Small intestine (tissue), 7 donors: ENCODE measurements at regions not wholly inside any gene's neighbourhood (a gene's known extent, or its start where the extent isn't known, plus 50 kb on each side); places are given as distances from the start of the nearest gene placed in this dataset.
"Not testable (repeated sequence)": the region's sequence is repeated elsewhere in the genome, so short reads cannot be mapped to it uniquely, and the experiment has no call there.

Experiments used
- DNase-seq, 2 donors: peaks; one replicate each; pipeline versions ENCODE4 v3.0.0 to v3.0.0-alpha.2; 2013
- FAIRE-seq: peaks from 2 replicates; lab custom pipeline; 2012; peaks lifted over from hg19 to GRCh38; lab: Jason Lieb, UNC
- H3K27ac ChIP-seq, 3 donors: one replicate each; pipeline ENCODE4 v1.5.1; 2013; ENCODE audit warnings: low read length in 2 of 3, mild to moderate bottlenecking in 2 of 3, control low read depth in 1 of 3, inconsistent platforms in 1 of 3, low read depth in 1 of 3, moderate library complexity in 1 of 3
- H3K27me3 ChIP-seq, 3 donors: one replicate each; pipeline ENCODE4 v1.6.1; 2013; ENCODE audit warnings: low read length in 3 of 3, inconsistent platforms in 1 of 3; ENCODE audit not compliant: control insufficient read depth in 3 of 3, insufficient read depth in 3 of 3
- H3K36me3 ChIP-seq, 3 donors: one replicate each; pipeline ENCODE4 v1.6.1; 2013; ENCODE audit warnings: low read length in 3 of 3, inconsistent platforms in 1 of 3, low read depth in 1 of 3, mild to moderate bottlenecking in 1 of 3, moderate library complexity in 1 of 3; ENCODE audit not compliant: control insufficient read depth in 3 of 3, insufficient read depth in 2 of 3
- H3K4me1 ChIP-seq, 3 donors: one replicate each; pipeline ENCODE4 v1.6.1; 2013; ENCODE audit warnings: low read length in 2 of 3, inconsistent platforms in 1 of 3, low read depth in 1 of 3, mild to moderate bottlenecking in 1 of 3, moderate library complexity in 1 of 3; ENCODE audit not compliant: control insufficient read depth in 3 of 3, insufficient read depth in 2 of 3
- H3K4me3 ChIP-seq, 3 donors: one replicate each; pipeline ENCODE4 v1.5.1; 2013; ENCODE audit warnings: low read length in 3 of 3, control low read depth in 1 of 3, inconsistent platforms in 1 of 3, low read depth in 1 of 3, mild to moderate bottlenecking in 1 of 3, moderate library complexity in 1 of 3
- H3K9me3 ChIP-seq, 2 donors: one replicate each; pipeline ENCODE4 v1.6.1; 2013; ENCODE audit warnings: low read depth in 1 of 2, low read length in 1 of 2; ENCODE audit not compliant: control insufficient read depth in 2 of 2, insufficient read depth in 1 of 2
- WGBS, 3 donors: extraction: QIAGEN DNeasy Blood & Tissue Kit; methylation state at CpG; one replicate each; pipeline ENCODE4 v1.1.7; 2013; 5-methylcytosine and 5-hydroxymethylcytosine counted together
- donor health status: healthy with polysubstance abuse.
- donor health status: control.
- donor health status: control.
- donor health status: Bipolar disorder and iron deficiency.
- donor health status: healthy.

DNA sequence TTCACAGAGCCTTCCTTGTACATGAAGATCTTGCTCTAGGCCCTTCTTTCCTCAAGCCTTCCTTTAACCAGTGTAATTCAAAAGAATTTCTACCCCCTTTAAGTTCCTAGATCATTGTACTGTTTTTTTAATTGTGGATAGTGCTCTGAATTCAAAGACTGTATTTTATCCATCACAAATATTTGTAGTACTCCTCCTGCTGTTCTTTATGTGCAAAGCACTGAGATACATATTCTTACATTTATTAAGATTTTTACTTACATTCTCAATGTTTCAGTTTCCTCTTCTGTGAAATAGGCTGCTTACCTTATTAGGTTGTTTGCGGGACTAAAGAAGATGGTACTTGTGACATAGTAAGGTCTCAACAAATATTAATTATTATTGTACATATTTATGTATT, 168.8 kb upstream of the PDE4B start:
- H3K27me3 ChIP-seq, result no peaks in the 10 kb centered on the region
- H3K4me1 ChIP-seq, result no peaks in the 10 kb centered on the region
- H3K27ac ChIP-seq, result no peak overlapping the region
- H3K9me3 ChIP-seq, result no peaks in the 10 kb centered on the region
- H3K4me3 ChIP-seq, result no peak overlapping the region
- FAIRE-seq (no peak), DNase-seq (no peak)
- H3K36me3 ChIP-seq, result no peaks in the 10 kb centered on the region
- 94 to 96% (median 96%) methylated on average over 1 of the region's 1 CpG for WGBS, 3 donors

GRCh38 chr1:65625528-65625927, 167.2 kb upstream of the PDE4B start:
- FAIRE-seq, result no peak
- Histone ChIP-seq H3K4me1 (no peaks in the 10 kb centered on the region), H3K27me3 (no peaks in the 10 kb centered on the region), H3K27ac (no peak overlapping the region), H3K4me3 (no peak overlapping the region), H3K36me3 (no peaks in the 10 kb centered on the region), H3K9me3 (no peaks in the 10 kb centered on the region)
- WGBS, 3 donors, result 39 to 71% (median 53%) methylated on average over 2 of the region's 2 CpGs
- DNase-seq, result no peak

GRCh38 chr1:65626003-65626402, 166.7 kb upstream of the PDE4B start:
- Histone ChIP-seq H3K27me3 (no peaks in the 10 kb centered on the region), H3K36me3 (no peaks in the 10 kb centered on the region), H3K27ac (no peak overlapping the region), H3K4me3 (no peak overlapping the region), H3K4me1 (no peaks in the 10 kb centered on the region), H3K9me3 (no peaks in the 10 kb centered on the region)
- DNase-seq, result no peak
- 42 to 72% (median 52%) methylated on average over 3 of the region's 3 CpGs for WGBS, 3 donors
- no peak for FAIRE-seq

- no peaks in the 10 kb centered on the region for H3K36me3 ChIP-seq
- H3K4me3 ChIP-seq, result no peak overlapping the region
- FAIRE-seq (no peak), DNase-seq (peak in 1 of 2 donors; percentile 9)
- H3K9me3 ChIP-seq, result no peaks in the 10 kb centered on the region
- no peaks in the 10 kb centered on the region for H3K4me1 ChIP-seq
- no peak overlapping the region for H3K27ac ChIP-seq
- 77 to 81% (median 80%) methylated on average over 2 of the region's 2 CpGs for WGBS, 3 donors
- no peaks in the 10 kb centered on the region for H3K27me3 ChIP-seq
Measured at GRCh38 chr1:65629788-65630187, 162.9 kb upstream of the PDE4B start.

GRCh38 chr1:65630855-65631254, 161.8 kb upstream of the PDE4B start:
- H3K36me3 ChIP-seq, result no peaks in the 10 kb centered on the region
- H3K4me1 ChIP-seq, result no peaks in the 10 kb centered on the region
- H3K27me3 ChIP-seq, result no peaks in the 10 kb centered on the region
- WGBS, 3 donors, result 21 to 45% (median 34%) methylated on average over 2 of the region's 2 CpGs
- DNase-seq, result peak in 1 of 2 donors; percentile 3
- FAIRE-seq, result no peak
- no peak overlapping the region for H3K4me3 ChIP-seq
- H3K27ac ChIP-seq, result no peak overlapping the region
- no peaks in the 10 kb centered on the region for H3K9me3 ChIP-seq

DNA sequence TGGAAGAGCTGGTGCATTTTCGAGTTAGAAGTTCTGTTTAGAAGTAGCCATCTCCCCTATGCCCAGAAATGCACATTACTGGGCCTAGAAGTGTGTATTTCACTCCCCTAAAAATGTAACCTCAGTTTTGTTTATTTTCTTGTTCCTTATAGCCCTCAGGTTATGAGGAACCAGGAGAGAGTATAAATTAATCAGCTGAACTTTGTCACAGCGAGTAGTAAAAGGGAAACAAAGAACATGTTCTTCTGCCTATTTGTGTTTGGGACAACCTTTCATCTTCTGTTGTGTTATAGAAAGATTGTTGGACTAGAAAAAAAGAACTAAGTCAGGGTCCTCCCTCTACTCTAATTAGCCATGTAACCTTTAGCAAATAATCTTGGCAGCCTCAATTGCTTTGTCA, 160.5 kb upstream of the PDE4B start:
- Histone ChIP-seq H3K4me3 (no peak overlapping the region), H3K36me3 (no peaks in the 10 kb centered on the region), H3K9me3 (no peaks in the 10 kb centered on the region), H3K4me1 (no peaks in the 10 kb centered on the region), H3K27ac (no peak overlapping the region), H3K27me3 (no peaks in the 10 kb centered on the region)
- DNase-seq (peak; percentile 48 to 55), FAIRE-seq (peak; percentile 5)
- WGBS, 3 donors, result 16 to 48% (median 38%) methylated on average over 2 of the region's 2 CpGs

DNA sequence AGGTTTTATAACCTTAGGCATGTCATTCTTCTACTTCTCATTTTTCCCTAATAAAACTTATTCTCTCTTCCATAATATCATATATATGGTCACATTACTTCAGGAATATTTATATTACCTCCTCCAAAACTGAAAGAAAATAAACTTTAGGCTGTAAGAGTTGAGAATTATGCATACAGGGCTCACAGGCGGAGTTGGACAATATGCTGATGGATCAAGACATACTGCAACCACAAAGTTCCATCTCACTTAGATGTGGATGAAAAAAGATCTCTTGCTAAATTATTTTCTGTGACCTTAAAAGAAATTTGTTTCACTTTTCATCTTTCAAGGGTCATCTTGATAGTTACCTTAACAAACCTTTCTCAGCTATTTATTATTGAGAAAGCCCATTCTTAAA, 152.6 kb upstream of the PDE4B start:
- 87 to 98% (median 93%) methylated on average over 1 of the region's 1 CpG for WGBS, 3 donors
- DNase-seq, result no peak
- Histone ChIP-seq H3K36me3 (no peaks in the 10 kb centered on the region), H3K4me1 (no peaks in the 10 kb centered on the region), H3K4me3 (no peak overlapping the region), H3K27me3 (no peaks in the 10 kb centered on the region), H3K9me3 (no peaks in the 10 kb centered on the region), H3K27ac (no peak overlapping the region)
- no peak for FAIRE-seq

- not testable (repeated sequence) for H3K9me3 ChIP-seq, H3K36me3 ChIP-seq, FAIRE-seq, H3K27ac ChIP-seq, H3K4me1 ChIP-seq, H3K4me3 ChIP-seq, H3K27me3 ChIP-seq, DNase-seq
- WGBS, 3 donors, result 72 to 92% (median 91%) methylated on average over 1 of the region's 1 CpG
Measured at GRCh38 chr1:65649185-65649584, 143.5 kb upstream of the PDE4B start.

DNA sequence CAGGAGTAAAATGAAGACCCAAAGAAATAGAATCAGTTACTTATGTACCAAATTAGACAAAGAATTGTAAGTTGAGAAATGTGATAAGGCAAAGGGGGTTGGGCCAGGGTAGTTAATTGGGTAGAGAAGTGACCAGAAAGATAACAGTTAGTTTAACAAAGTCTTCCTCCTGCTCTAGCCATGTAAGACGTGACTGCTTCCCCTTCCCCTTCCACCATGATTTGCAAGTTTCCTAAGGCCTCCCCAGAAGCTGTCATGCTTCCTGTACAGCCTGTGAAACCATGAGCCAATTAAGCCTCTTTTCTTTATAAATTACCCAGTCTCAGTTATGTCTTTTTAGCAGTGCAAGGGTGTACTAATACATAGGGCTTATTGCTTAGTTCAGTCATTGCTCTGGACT, 142.0 kb upstream of the PDE4B start:
- DNase-seq, result no peak
- no peak overlapping the region for H3K4me3 ChIP-seq
- no peaks in the 10 kb centered on the region for H3K36me3 ChIP-seq
- no peak for FAIRE-seq
- peaks cover 0 to 5% of the 10 kb centered on the region in 2 donors for H3K9me3 ChIP-seq
- 57 to 81% (median 80%) methylated on average over 1 of the region's 1 CpG for WGBS, 3 donors
- no peak overlapping the region for H3K27ac ChIP-seq
- no peaks in the 10 kb centered on the region for H3K27me3 ChIP-seq
- no peaks in the 10 kb centered on the region for H3K4me1 ChIP-seq
